Calu3 (cell line): ENCODE measurements at regions not wholly inside any gene's neighbourhood (a gene's known extent, or its start where the extent isn't known, plus 50 kb on each side); places are given as distances from the start of the nearest gene placed in this dataset.

ENCODE experiments used
- BruUV-seq: library from RNA; stranded (reverse); fragments of 400-500 nt; replicated peaks from 2 replicates; lab custom pipeline; 2021; lab: Mats Ljungman, UMichigan
- CTCF ChIA-PET: fragments of 300-600 bp; sonication (Branson Sonifier 250); formaldehyde crosslinking; loops from one replicate; lab custom pipeline; 2022; ENCODE audit warnings: antibody characterized with exemption; lab: Charles Lee
- DNase-seq: peaks from one replicate; pipeline ENCODE4 v3.0.0; 2022
- H3K27ac Mint-ChIP-seq: one replicate; pipeline ENCODE4 v1.8.0; 2022; ENCODE audit warnings: mixed read lengths; ENCODE audit not compliant: unreplicated experiment
- H3K27me3 Mint-ChIP-seq: one replicate; pipeline ENCODE4 v1.8.0; 2022; ENCODE audit warnings: mixed read lengths; ENCODE audit not compliant: unreplicated experiment
- H3K36me3 Mint-ChIP-seq: one replicate; pipeline ENCODE4 v1.8.0; 2022; ENCODE audit warnings: mild to moderate bottlenecking, moderate library complexity, mixed read lengths; ENCODE audit not compliant: insufficient read depth, unreplicated experiment
- H3K4me1 Mint-ChIP-seq: one replicate; pipeline ENCODE4 v1.8.0; 2022; ENCODE audit warnings: mild to moderate bottlenecking, low read depth, mixed read lengths; ENCODE audit not compliant: unreplicated experiment
- H3K4me3 Mint-ChIP-seq: one replicate; pipeline ENCODE4 v1.8.0; 2022; ENCODE audit warnings: mild to moderate bottlenecking, low read depth, moderate library complexity, mixed read lengths; ENCODE audit not compliant: unreplicated experiment
- H3K9me3 Mint-ChIP-seq: one replicate; pipeline ENCODE4 v1.8.0; 2022; ENCODE audit warnings: low read depth, mixed read lengths; ENCODE audit not compliant: unreplicated experiment
- intact Hi-C: fragments of 100-400 bp; cut with micrococcal nuclease; formaldehyde crosslinking; loops from one replicate; pipeline ENCODE4 v1.10.0; 2022; ENCODE audit not compliant: unreplicated experiment
- TF ChIP-seq, protein P1 (sequence below): fragments of 200-600 bp; IDR thresholded peaks from one replicate; pipeline ENCODE4 v1.8.0; 2022; ENCODE audit warnings: antibody characterized with exemption; ENCODE audit not compliant: unreplicated experiment

DNA sequence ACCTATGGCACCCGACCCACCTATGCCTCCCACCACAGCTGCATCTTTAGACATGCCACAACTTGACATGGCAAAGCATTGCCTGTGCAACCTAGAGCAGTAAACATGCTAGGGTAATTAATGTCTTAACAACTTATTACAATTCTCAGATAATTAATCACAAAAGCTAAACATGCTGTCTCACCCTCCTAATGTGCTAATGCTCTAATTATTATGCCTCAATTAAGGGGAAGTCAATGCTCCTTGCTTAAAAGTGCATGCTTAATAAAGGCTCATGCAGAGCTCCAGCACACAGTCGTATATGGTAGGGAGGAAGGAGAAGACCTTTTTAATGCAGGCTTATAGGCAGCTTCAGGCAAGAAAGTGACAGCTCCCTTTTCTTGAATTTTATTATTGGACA lies 396.0 kb downstream of the SEC16B start:
- BruUV-seq: no TSS peak
- intact Hi-C loops: no loop called here
- Mint-ChIP-seq H3K27ac (no peak overlapping the region), H3K4me1 (no peaks in the 10 kb centered on the region), H3K4me3 (no peak overlapping the region), H3K9me3 (no peaks in the 10 kb centered on the region), H3K27me3 (peaks cover 50% of the 10 kb centered on the region), H3K36me3 (no peaks in the 10 kb centered on the region)
- TF ChIP-seq, protein P1, sequence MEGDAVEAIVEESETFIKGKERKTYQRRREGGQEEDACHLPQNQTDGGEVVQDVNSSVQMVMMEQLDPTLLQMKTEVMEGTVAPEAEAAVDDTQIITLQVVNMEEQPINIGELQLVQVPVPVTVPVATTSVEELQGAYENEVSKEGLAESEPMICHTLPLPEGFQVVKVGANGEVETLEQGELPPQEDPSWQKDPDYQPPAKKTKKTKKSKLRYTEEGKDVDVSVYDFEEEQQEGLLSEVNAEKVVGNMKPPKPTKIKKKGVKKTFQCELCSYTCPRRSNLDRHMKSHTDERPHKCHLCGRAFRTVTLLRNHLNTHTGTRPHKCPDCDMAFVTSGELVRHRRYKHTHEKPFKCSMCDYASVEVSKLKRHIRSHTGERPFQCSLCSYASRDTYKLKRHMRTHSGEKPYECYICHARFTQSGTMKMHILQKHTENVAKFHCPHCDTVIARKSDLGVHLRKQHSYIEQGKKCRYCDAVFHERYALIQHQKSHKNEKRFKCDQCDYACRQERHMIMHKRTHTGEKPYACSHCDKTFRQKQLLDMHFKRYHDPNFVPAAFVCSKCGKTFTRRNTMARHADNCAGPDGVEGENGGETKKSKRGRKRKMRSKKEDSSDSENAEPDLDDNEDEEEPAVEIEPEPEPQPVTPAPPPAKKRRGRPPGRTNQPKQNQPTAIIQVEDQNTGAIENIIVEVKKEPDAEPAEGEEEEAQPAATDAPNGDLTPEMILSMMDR: no peak
- no peak for DNase-seq
- CTCF ChIA-PET: no interaction called here

DNA sequence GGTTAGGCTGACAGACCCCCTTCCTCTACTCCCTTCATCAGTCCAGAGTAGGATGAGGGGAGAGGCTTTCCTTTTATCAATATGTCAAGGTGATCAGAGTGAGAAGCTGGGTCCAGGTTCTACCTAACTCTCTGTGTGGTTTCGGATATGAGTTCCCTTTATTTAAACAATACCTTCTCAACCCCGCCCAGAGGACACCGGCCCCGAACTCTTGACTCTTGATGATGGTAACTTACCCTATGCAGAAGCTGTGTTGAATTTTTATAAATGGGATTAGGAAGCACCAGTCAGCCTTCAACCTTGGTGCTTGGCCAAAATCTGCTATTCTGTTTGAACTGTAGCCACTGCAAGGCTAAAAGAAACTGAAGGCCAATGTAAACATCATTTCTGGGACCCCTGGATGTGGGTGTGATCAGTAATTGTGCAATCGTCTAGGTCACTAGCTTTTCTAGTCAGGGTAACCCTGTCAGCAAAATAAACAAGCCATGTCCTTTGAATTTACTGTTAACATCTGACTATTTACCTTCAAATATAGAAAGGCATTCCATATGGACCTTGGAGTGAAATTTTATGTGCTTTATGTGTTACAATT lies 398.3 kb downstream of the SEC16B start:
- BruUV-seq: no TSS peak
- intact Hi-C loops: no loop called here
- Mint-ChIP-seq H3K9me3 (no peaks in the 10 kb centered on the region), H3K4me1 (no peaks in the 10 kb centered on the region), H3K27ac (no peak overlapping the region), H3K4me3 (no peak overlapping the region), H3K36me3 (no peaks in the 10 kb centered on the region), H3K27me3 (peaks cover 42% of the 10 kb centered on the region)
- TF ChIP-seq, protein P1: no peak
- CTCF ChIA-PET: no interaction called here
- DNase-seq: no peak

DNA sequence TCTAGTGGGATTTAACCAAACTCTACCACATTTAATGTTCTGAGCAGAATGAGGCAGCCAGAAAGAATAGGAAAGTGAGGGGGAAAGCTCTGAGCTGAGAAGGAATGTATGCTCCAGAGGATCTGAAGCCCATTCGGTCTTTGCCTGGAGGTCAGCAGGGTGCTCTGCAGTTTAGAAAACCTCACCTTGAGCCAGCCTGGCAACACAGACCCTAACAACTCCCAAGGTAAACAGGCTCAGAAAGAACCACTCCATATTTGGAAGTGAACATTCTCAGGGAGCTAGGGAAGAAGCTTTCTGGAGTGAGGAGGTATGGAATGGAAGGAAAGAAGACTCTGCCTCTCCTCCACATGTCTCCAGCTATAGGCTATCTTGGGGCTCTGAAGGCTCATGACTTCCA lies 398.8 kb downstream of the SEC16B start:
- peaks cover 37% of the 10 kb centered on the region for H3K27me3 Mint-ChIP-seq

DNA sequence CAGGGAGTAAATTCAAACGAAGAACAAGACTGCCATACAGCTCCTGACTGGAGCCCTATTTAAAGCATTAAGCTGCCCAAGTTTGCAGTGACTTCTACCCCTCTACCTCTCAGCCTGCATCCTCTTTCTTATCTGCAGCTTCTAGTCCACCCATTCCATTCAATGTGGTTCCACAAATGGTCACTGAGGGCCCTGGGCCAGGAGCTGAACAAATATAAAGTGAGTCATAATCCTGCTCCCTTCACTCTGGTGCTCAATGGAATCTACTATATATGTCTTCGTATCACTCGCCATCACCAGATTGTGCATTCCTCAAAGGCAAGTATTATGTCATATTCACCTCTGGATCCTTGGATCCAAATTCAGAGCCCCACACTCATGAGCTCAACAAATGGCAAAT lies 398.7 kb downstream of the BRINP2 start:
- TF ChIP-seq, protein P1: no peak
- no peak overlapping the region for H3K4me3 Mint-ChIP-seq
- CTCF ChIA-PET: no interaction called here
- no peaks in the 10 kb centered on the region for H3K36me3 Mint-ChIP-seq
- no peak overlapping the region for H3K27ac Mint-ChIP-seq
- peaks cover 27% of the 10 kb centered on the region for H3K27me3 Mint-ChIP-seq
- no peak for DNase-seq
- no TSS peak for BruUV-seq
- no peaks in the 10 kb centered on the region for H3K4me1 Mint-ChIP-seq
- intact Hi-C loops: loop anchor here (2.0 to 5.0 kb wide), 2 partner anchors 209 to 378 kb away; no protein-coding TSS in a partner anchor
- no peaks in the 10 kb centered on the region for H3K9me3 Mint-ChIP-seq

More for the DNA sequence above, 398.8 kb downstream of the SEC16B start:
- no peaks in the 10 kb centered on the region for H3K9me3 Mint-ChIP-seq
- DNase-seq: no peak
- TF ChIP-seq, protein P1: no peak
- no peaks in the 10 kb centered on the region for H3K36me3 Mint-ChIP-seq
- no peaks in the 10 kb centered on the region for H3K4me1 Mint-ChIP-seq
- no peak overlapping the region for H3K4me3 Mint-ChIP-seq
- H3K27ac Mint-ChIP-seq: no peak overlapping the region
- no TSS peak for BruUV-seq
- CTCF ChIA-PET: no interaction called here
- intact Hi-C loops: no loop called here
